Neural progenitor cell (in vitro differentiated cells): ENCODE measurements at regions not wholly inside any gene's neighbourhood (a gene's known extent, or its start where the extent isn't known, plus 50 kb on each side); places are given as distances from the start of the nearest gene placed in this dataset. TPM values are rescaled to one million over a fixed set of nuclear protein-coding genes. Genes with fewer than 3 reads are reported as not detected.

Experiments used
- DNase-seq: peaks from one replicate; pipeline ENCODE4 v3.0.0-alpha.2; 2016; ENCODE audit warnings: low spot score
- H2AFZ ChIP-seq: fragments of 200-600 bp; sonication (generic); replicated peaks from 2 replicates; pipeline ENCODE4 v1.6.1; 2016; ENCODE audit warnings: antibody characterized with exemption
- H3F3A ChIP-seq: fragments of 200-600 bp; sonication (generic); 2 replicates; pipeline ENCODE4 v1.6.1; 2016; ENCODE audit warnings: antibody characterized with exemption, low read depth
- H3K27ac ChIP-seq: fragments of 200-600 bp; sonication (generic); 2 replicates; pipeline ENCODE4 v1.5.1; 2016; ENCODE audit warnings: mild to moderate bottlenecking
- H3K27me3 ChIP-seq: fragments of 200-600 bp; sonication (generic); 2 replicates; pipeline ENCODE4 v1.6.1; 2016; ENCODE audit warnings: mild to moderate bottlenecking, moderate library complexity
- H3K36me3 ChIP-seq: fragments of 200-600 bp; sonication (generic); 2 replicates; pipeline ENCODE4 v1.5.1; 2016
- H3K4me1 ChIP-seq: fragments of 200-600 bp; sonication (generic); 2 replicates; pipeline ENCODE4 v1.6.1; 2016; ENCODE audit warnings: mixed run types
- H3K4me2 ChIP-seq: fragments of 200-600 bp; sonication (generic); 2 replicates; pipeline ENCODE4 v1.6.1; 2016
- H3K4me3 ChIP-seq: fragments of 200-600 bp; sonication (generic); 2 replicates; pipeline ENCODE4 v1.5.1; 2016
- H3K79me2 ChIP-seq: fragments of 200-600 bp; sonication (generic); 2 replicates; pipeline ENCODE4 v1.6.1; 2016; ENCODE audit warnings: low read depth
- H3K9ac ChIP-seq: fragments of 200-600 bp; sonication (generic); 2 replicates; pipeline ENCODE4 v1.6.1; 2016
- H3K9me3 ChIP-seq: fragments of 200-600 bp; sonication (generic); 2 replicates; pipeline ENCODE4 v1.5.1; 2016; ENCODE audit warnings: low read depth
- H4K20me1 ChIP-seq: fragments of 200-600 bp; sonication (generic); 2 replicates; pipeline ENCODE4 v1.6.1; 2016; ENCODE audit warnings: low read depth
- H3K27ac Mint-ChIP-seq: 3 replicates; pipeline ENCODE4 v1.8.0; 2021; ENCODE audit warnings: mixed read lengths
- H3K27me3 Mint-ChIP-seq: 2 replicates; pipeline ENCODE4 v1.8.0; 2022; ENCODE audit warnings: low read depth, mild to moderate bottlenecking, inconsistent platforms, moderate library complexity, mixed read lengths; ENCODE audit not compliant: insufficient read depth
- H3K36me3 Mint-ChIP-seq: 3 replicates; pipeline ENCODE4 v1.8.0; 2021; ENCODE audit warnings: mixed read lengths
- H3K4me1 Mint-ChIP-seq: 3 replicates; pipeline ENCODE4 v1.8.0; 2021; ENCODE audit warnings: mixed read lengths
- H3K4me3 Mint-ChIP-seq: 3 replicates; pipeline ENCODE4 v1.8.0; 2021; ENCODE audit warnings: mild to moderate bottlenecking, moderate library complexity, mixed read lengths
- H3K9me3 Mint-ChIP-seq: 3 replicates; pipeline ENCODE4 v1.8.0; 2020; ENCODE audit warnings: mixed read lengths
- CTCF ChIP-seq: fragments of 200-600 bp; sonication (generic); IDR thresholded peaks from 2 replicates; pipeline ENCODE4 v1.5.1; 2017; ENCODE audit warnings: antibody characterized with exemption, mild to moderate bottlenecking
- EZH2 ChIP-seq: fragments of 200-600 bp; sonication (generic); IDR thresholded peaks from 2 replicates; pipeline ENCODE4 v1.6.1; 2017; ENCODE audit warnings: antibody characterized with exemption, mild to moderate bottlenecking, moderate library complexity
- EZH2phosphoT487 ChIP-seq: fragments of 200-600 bp; sonication (generic); IDR thresholded peaks from 2 replicates; pipeline ENCODE4 v1.6.1; 2017; ENCODE audit warnings: antibody characterized with exemption
- small RNA-seq: library from RNA; depleted of rRNA; stranded (forward); fragments of <200 nt; gene quantifications from one replicate; pipeline ENCODE3, GENCODE V24; 2015

GRCh38 chr9:72420783-72421182 lies 55.8 kb upstream of the ZFAND5 start:
- no peak overlapping the region for H3K27ac ChIP-seq
- H3K4me3 ChIP-seq = no peak overlapping the region
- H4K20me1 ChIP-seq = no peaks in the 10 kb centered on the region
- H2AFZ ChIP-seq = no peak overlapping the region
- Mint-ChIP-seq H3K27me3 (peaks cover 3% of the 10 kb centered on the region), H3K4me1 (no peaks in the 10 kb centered on the region), H3K36me3 (peaks cover 1% of the 10 kb centered on the region), H3K4me3 (no peak overlapping the region), H3K27ac (no peak overlapping the region), H3K9me3 (peaks cover 5% of the 10 kb centered on the region)
- H3K27me3 ChIP-seq = no peaks in the 10 kb centered on the region
- H3K79me2 ChIP-seq = no peaks in the 10 kb centered on the region
- H3K4me1 ChIP-seq = no peaks in the 10 kb centered on the region
- H3K36me3 ChIP-seq = no peaks in the 10 kb centered on the region
- no peak for TF ChIP-seq EZH2
- TF ChIP-seq EZH2phosphoT487 = no peak
- TF ChIP-seq CTCF = no peak
- no peak overlapping the region for H3K9ac ChIP-seq
- no peaks in the 10 kb centered on the region for H3K9me3 ChIP-seq
- H3F3A ChIP-seq = no peaks in the 10 kb centered on the region
- no peak for DNase-seq
- H3K4me2 ChIP-seq = no peak overlapping the region

- no peak overlapping the region for H3K4me3 ChIP-seq
- Mint-ChIP-seq H3K4me1 (no peaks in the 10 kb centered on the region), H3K27ac (no peak overlapping the region), H3K4me3 (no peak overlapping the region), H3K27me3 (peaks cover 4% of the 10 kb centered on the region), H3K9me3 (peaks cover under 1% of the 10 kb centered on the region), H3K36me3 (no peaks in the 10 kb centered on the region)
- no peaks in the 10 kb centered on the region for H4K20me1 ChIP-seq
- no peaks in the 10 kb centered on the region for H3K79me2 ChIP-seq
- H3K9me3 ChIP-seq = no peaks in the 10 kb centered on the region
- no peak for DNase-seq
- no peak overlapping the region for H3K27ac ChIP-seq
- H3F3A ChIP-seq = no peaks in the 10 kb centered on the region
- H2AFZ ChIP-seq = no peak overlapping the region
- H3K4me2 ChIP-seq = no peak overlapping the region
- H3K36me3 ChIP-seq = no peaks in the 10 kb centered on the region
- no peak for TF ChIP-seq EZH2
- no peak for TF ChIP-seq CTCF
- no peak for TF ChIP-seq EZH2phosphoT487
- H3K27me3 ChIP-seq = no peaks in the 10 kb centered on the region
- H3K4me1 ChIP-seq = no peaks in the 10 kb centered on the region
- no peak overlapping the region for H3K9ac ChIP-seq
These were observed 50.9 kb upstream of the ZFAND5 start for GRCh38 chr9:72415948-72416347.

GRCh38 chr9:72415163-72415562 lies 50.2 kb upstream of the ZFAND5 start:
- H3K79me2 ChIP-seq = no peaks in the 10 kb centered on the region
- no peaks in the 10 kb centered on the region for H3K4me1 Mint-ChIP-seq
- no peaks in the 10 kb centered on the region for H3K9me3 ChIP-seq
- H3K36me3 ChIP-seq = no peaks in the 10 kb centered on the region
- no peak overlapping the region for H3K27ac Mint-ChIP-seq
- no peaks in the 10 kb centered on the region for H3K4me1 ChIP-seq
- H3K27me3 Mint-ChIP-seq = peaks cover 4% of the 10 kb centered on the region
- H3K4me3 ChIP-seq = no peak overlapping the region
- H3K9ac ChIP-seq = no peak overlapping the region
- H3K27me3 ChIP-seq = no peaks in the 10 kb centered on the region
- H3K4me3 Mint-ChIP-seq = no peak overlapping the region
- H2AFZ ChIP-seq = no peak overlapping the region
- H3K4me2 ChIP-seq = no peak overlapping the region
- H3K36me3 Mint-ChIP-seq = no peaks in the 10 kb centered on the region
- H3K9me3 Mint-ChIP-seq = no peaks in the 10 kb centered on the region
- H4K20me1 ChIP-seq = no peaks in the 10 kb centered on the region
- no peak for TF ChIP-seq EZH2phosphoT487
- no peak for TF ChIP-seq EZH2
- TF ChIP-seq CTCF = no peak
- no peak overlapping the region for H3K27ac ChIP-seq
- no peaks in the 10 kb centered on the region for H3F3A ChIP-seq
- DNase-seq = no peak

Small RNA genes in the stretch of these regions (small RNA-seq; reads per million reads assigned to genes)
- gene AL445646.1 = not detected
